Right ventricle myocardium superior (tissue), 1 donor: ENCODE measurements at regions not wholly inside any gene's neighbourhood (a gene's known extent, or its start where the extent isn't known, plus 50 kb on each side); places are given as distances from the start of the nearest gene placed in this dataset.

Source experiments
- ATAC-seq: fragments of 200-7000 bp; cut with Tn5 transposase; one replicate; pipeline ENCODE4 v1.9.1; 2020; ENCODE audit warnings: mild to moderate bottlenecking; ENCODE audit not compliant: poor library complexity
- DNase-seq: peaks from one replicate; pipeline ENCODE4 v3.0.0-alpha.2; 2020
- intact Hi-C: fragments of 100-400 bp; cut with DNase I; formaldehyde crosslinking; loops from one replicate; pipeline ENCODE4 v1.11.2; 2022
- donor health status: DM: no; HTN: yes; CAD: no; lungs with severe emphysema.

- no peak for DNase-seq
- ATAC-seq: no peak
- intact Hi-C loops: no loop called here
Observed at GRCh38 chr5:167208911-167209310, 1082.5 kb upstream of the WWC1 start.

GRCh38 chr5:167217097-167217743 lies 1074.2 kb upstream of the WWC1 start:
- no peak for DNase-seq
- ATAC-seq: no peak
- intact Hi-C loops: no loop called here

- intact Hi-C loops: no loop called here
Observed at GRCh38 chr5:167219298-167219697, 1072.1 kb upstream of the WWC1 start.

GRCh38 chr5:167226386-167226785 lies 1065.1 kb upstream of the WWC1 start:
- intact Hi-C loops: no loop called here

More at GRCh38 chr5:167219298-167219697, 1072.1 kb upstream of the WWC1 start:
- ATAC-seq (no peak), DNase-seq (no peak)

GRCh38 chr5:167228134-167228533 lies 1063.3 kb upstream of the WWC1 start:
- DNase-seq: no peak
- ATAC-seq: no peak
- intact Hi-C loops: no loop called here

More at GRCh38 chr5:167226386-167226785, 1065.1 kb upstream of the WWC1 start:
- DNase-seq: no peak
- ATAC-seq: no peak

- DNase-seq (no peak), ATAC-seq (no peak)
- intact Hi-C loops: no loop called here
Observed at GRCh38 chr5:167229751-167230150, 1061.7 kb upstream of the WWC1 start.

GRCh38 chr5:167230414-167230813 lies 1061.0 kb upstream of the WWC1 start:
- no peak for DNase-seq
- ATAC-seq: no peak
- intact Hi-C loops: no loop called here

GRCh38 chr5:167232675-167233311 lies 1058.7 kb upstream of the WWC1 start:
- no peak for DNase-seq
- ATAC-seq: no peak
- intact Hi-C loops: no loop called here

GRCh38 chr5:167233507-167234220 lies 1057.8 kb upstream of the WWC1 start:
- intact Hi-C loops: no loop called here
- no peak for DNase-seq
- ATAC-seq: no peak

- intact Hi-C loops: no loop called here
- DNase-seq: no peak
- no peak for ATAC-seq
Observed at GRCh38 chr5:167241436-167242067, 1049.9 kb upstream of the WWC1 start.

- DNase-seq (no peak), ATAC-seq (no peak)
- intact Hi-C loops: no loop called here
Observed at GRCh38 chr5:167242701-167243100, 1048.7 kb upstream of the WWC1 start.

GRCh38 chr5:167243463-167243862 lies 1048.0 kb upstream of the WWC1 start:
- ATAC-seq: no peak
- DNase-seq: no peak
- intact Hi-C loops: no loop called here

GRCh38 chr5:167244583-167244982 lies 1046.9 kb upstream of the WWC1 start:
- ATAC-seq: no peak

GRCh38 chr5:167245868-167246267 lies 1045.6 kb upstream of the WWC1 start:
- intact Hi-C loops: no loop called here
- ATAC-seq: no peak

More at GRCh38 chr5:167244583-167244982, 1046.9 kb upstream of the WWC1 start:
- intact Hi-C loops: no loop called here
- DNase-seq: no peak

GRCh38 chr5:167247816-167248215 lies 1043.6 kb upstream of the WWC1 start:
- DNase-seq: no peak
- ATAC-seq: no peak
- intact Hi-C loops: no loop called here

More at GRCh38 chr5:167245868-167246267, 1045.6 kb upstream of the WWC1 start:
- DNase-seq: no peak

GRCh38 chr5:167248257-167248656 lies 1043.2 kb upstream of the WWC1 start:
- intact Hi-C loops: no loop called here

GRCh38 chr5:167250996-167251395 lies 1040.4 kb upstream of the WWC1 start:
- intact Hi-C loops: no loop called here
- DNase-seq (no peak), ATAC-seq (no peak)

More at GRCh38 chr5:167248257-167248656, 1043.2 kb upstream of the WWC1 start:
- no peak for DNase-seq
- no peak for ATAC-seq

GRCh38 chr5:167254132-167254531 lies 1037.3 kb upstream of the WWC1 start:
- no peak for ATAC-seq
- intact Hi-C loops: no loop called here

GRCh38 chr5:167255926-167256325 lies 1035.5 kb upstream of the WWC1 start:
- no peak for DNase-seq
- no peak for ATAC-seq
- intact Hi-C loops: no loop called here

More at GRCh38 chr5:167254132-167254531, 1037.3 kb upstream of the WWC1 start:
- no peak for DNase-seq
